Neural cell (in vitro differentiated cells): ENCODE measurements at regions not wholly inside any gene's neighbourhood (a gene's known extent, or its start where the extent isn't known, plus 50 kb on each side); places are given as distances from the start of the nearest gene placed in this dataset.

Source experiments
- H2AFZ ChIP-seq: fragments of 200-600, 300-800 bp; sonication (generic), shearing (Covaris generic); 2 replicates; pipeline ENCODE4 v1.6.0; 2014; ENCODE audit warnings: low read depth, mild to moderate bottlenecking, antibody characterized with exemption, low read length, moderate library complexity
- H3F3A ChIP-seq: fragments of 200-600 bp; shearing (Covaris generic); 2 replicates; pipeline ENCODE4 v1.6.1; 2016; ENCODE audit warnings: mild to moderate bottlenecking, moderate library complexity, mixed read lengths, antibody characterized with exemption, low read length; ENCODE audit not compliant: insufficient read depth, poor library complexity, severe bottlenecking
- H3K27ac ChIP-seq: fragments of 200-600, 300-800 bp; sonication (generic), shearing (Covaris generic); 2 replicates; pipeline ENCODE4 v1.5.1; 2014; ENCODE audit warnings: mild to moderate bottlenecking, low read length, moderate library complexity
- H3K27me3 ChIP-seq: fragments of 300-800, 200-600 bp; sonication (generic), shearing (Covaris generic); 2 replicates; pipeline ENCODE4 v1.6.0; 2014; ENCODE audit warnings: mild to moderate bottlenecking, low read depth, low read length, moderate library complexity; ENCODE audit not compliant: insufficient read depth
- H3K36me3 ChIP-seq: fragments of 300-800, 200-600 bp; sonication (generic), shearing (Covaris generic); 2 replicates; pipeline ENCODE4 v1.5.1; 2014; ENCODE audit warnings: mild to moderate bottlenecking, antibody characterized with exemption, low read length, moderate library complexity; ENCODE audit not compliant: insufficient read depth
- H3K4me2 ChIP-seq: fragments of 300-800, 200-600 bp; sonication (generic), shearing (Covaris generic); 2 replicates; pipeline ENCODE4 v1.6.0; 2014; ENCODE audit warnings: mild to moderate bottlenecking, low read length
- H3K4me3 ChIP-seq: fragments of 300-800, 200-600 bp; sonication (generic), shearing (Covaris generic); 2 replicates; pipeline ENCODE4 v1.5.1; 2014; ENCODE audit warnings: mild to moderate bottlenecking, low read length, moderate library complexity
- H3K79me2 ChIP-seq: fragments of 200-600 bp; shearing (Covaris generic); replicated peaks from 2 replicates; pipeline ENCODE4 v1.6.0; 2014; ENCODE audit warnings: mild to moderate bottlenecking, low read length, moderate library complexity; ENCODE audit not compliant: insufficient read depth
- H3K9ac ChIP-seq: fragments of 300-800, 200-600 bp; sonication (generic), shearing (Covaris generic); 2 replicates; pipeline ENCODE4 v1.6.1; 2016; ENCODE audit warnings: mild to moderate bottlenecking, low read length, mixed read lengths
- H3K9me2 ChIP-seq: fragments of 200-600 bp; shearing (Covaris generic); 2 replicates; pipeline ENCODE4 v1.6.1; 2016; ENCODE audit warnings: mild to moderate bottlenecking, low read length, mixed read lengths; ENCODE audit not compliant: insufficient read depth
- H3K9me3 ChIP-seq: fragments of 200-600, 300-800 bp; sonication (generic), shearing (Covaris generic); 2 replicates; pipeline ENCODE4 v1.6.1; 2016; ENCODE audit warnings: mild to moderate bottlenecking, mixed run types, low read length, moderate library complexity, mixed read lengths
- H4K20me1 ChIP-seq: fragments of 200-600 bp; shearing (Covaris generic); 2 replicates; pipeline ENCODE4 v1.6.1; 2016; ENCODE audit warnings: mild to moderate bottlenecking, mixed run types; ENCODE audit not compliant: insufficient read depth
- CTCF ChIP-seq: fragments of 450-650 bp; IDR thresholded peaks from 2 replicates; pipeline ENCODE4 v1.5.1; 2014; ENCODE audit warnings: antibody characterized with exemption, mild to moderate bottlenecking, moderate library complexity; ENCODE audit not compliant: poor library complexity, severe bottlenecking
- EP300 ChIP-seq: fragments of 450-650 bp; conservative IDR thresholded peaks from 2 replicates; pipeline ENCODE4 v1.6.1; 2014; ENCODE audit warnings: antibody characterized with exemption, mild to moderate bottlenecking, moderate library complexity; ENCODE audit not compliant: poor library complexity, severe bottlenecking
- EZH2 ChIP-seq: fragments of 200-600, 300-800 bp; shearing (Covaris generic), sonication (generic); IDR thresholded peaks from 2 replicates; pipeline ENCODE4 v1.6.1; 2014; ENCODE audit warnings: antibody characterized with exemption, low read length, borderline replicate concordance, mild to moderate bottlenecking; ENCODE audit not compliant: insufficient read depth, poor library complexity, severe bottlenecking
- MXI1 ChIP-seq: fragments of 450-650 bp; conservative IDR thresholded peaks from 2 replicates; pipeline ENCODE4 v1.6.1; 2014; ENCODE audit warnings: antibody characterized with exemption, mild to moderate bottlenecking; ENCODE audit not compliant: poor library complexity, severe bottlenecking
- POLR2AphosphoS5 ChIP-seq: IDR thresholded peaks from 2 replicates; pipeline ENCODE4 v1.6.1; 2012
- RAD21 ChIP-seq: fragments of 450-650 bp; conservative IDR thresholded peaks from 2 replicates; pipeline ENCODE4 v1.6.1; 2014; ENCODE audit warnings: antibody characterized with exemption, mild to moderate bottlenecking, moderate library complexity
- REST ChIP-seq: IDR thresholded peaks from 2 replicates; pipeline ENCODE4 v1.6.1; 2012; ENCODE audit warnings: borderline replicate concordance
- SMC3 ChIP-seq: fragments of 450-650 bp; conservative IDR thresholded peaks from 2 replicates; pipeline ENCODE4 v1.6.1; 2014; ENCODE audit warnings: antibody characterized with exemption, mild to moderate bottlenecking, moderate library complexity; ENCODE audit not compliant: poor library complexity
- TAF1 ChIP-seq: IDR thresholded peaks from 2 replicates; pipeline ENCODE4 v1.6.1; 2012; ENCODE audit warnings: low read depth

GRCh38 chr2:196487417-196487816, 152.1 kb upstream of the CCDC150 start:
- TF ChIP-seq CTCF (no peak), REST (no peak), TAF1 (no peak), EP300 (no peak), RAD21 (no peak)
- no peak overlapping the region for H3K4me3 ChIP-seq
- H3F3A ChIP-seq: no peaks in the 10 kb centered on the region
- H4K20me1 ChIP-seq: no peaks in the 10 kb centered on the region
- H3K79me2 ChIP-seq: no peaks in the 10 kb centered on the region
- H3K4me2 ChIP-seq: no peak overlapping the region
- no peak overlapping the region for H3K9ac ChIP-seq
- no peaks in the 10 kb centered on the region for H3K27me3 ChIP-seq
- H2AFZ ChIP-seq: no peak overlapping the region
- H3K9me2 ChIP-seq: no peaks in the 10 kb centered on the region
- no peaks in the 10 kb centered on the region for H3K36me3 ChIP-seq
- no peaks in the 10 kb centered on the region for H3K9me3 ChIP-seq
- H3K27ac ChIP-seq: no peak overlapping the region

- Histone ChIP-seq H3K27ac (no peak overlapping the region), H3K36me3 (no peaks in the 10 kb centered on the region), H3F3A (no peaks in the 10 kb centered on the region), H3K9me3 (no peaks in the 10 kb centered on the region), H4K20me1 (no peaks in the 10 kb centered on the region), H2AFZ (no peak overlapping the region), H3K4me3 (no peak overlapping the region), H3K9ac (no peak overlapping the region), H3K79me2 (no peaks in the 10 kb centered on the region), H3K4me2 (no peak overlapping the region), H3K27me3 (no peaks in the 10 kb centered on the region), H3K9me2 (no peaks in the 10 kb centered on the region)
- TF ChIP-seq TAF1 (no peak), EZH2 (no peak), RAD21 (no peak), REST (no peak), SMC3 (no peak), POLR2AphosphoS5 (no peak), CTCF (no peak), EP300 (no peak), MXI1 (no peak)
These were observed 150.1 kb upstream of the CCDC150 start for GRCh38 chr2:196489371-196489770.
